OCI-LY3 (cell line): ENCODE measurements at regions not wholly inside any gene's neighbourhood (a gene's known extent, or its start where the extent isn't known, plus 50 kb on each side); places are given as distances from the start of the nearest gene placed in this dataset.

Source experiments
- H2AFZ ChIP-seq: fragments of 200-600, 300-600 bp; shearing (Covaris generic); 2 replicates; pipeline ENCODE4 v1.6.0; 2014; ENCODE audit warnings: antibody characterized with exemption, low read depth, low read length
- H3K27ac ChIP-seq: fragments of 200-600, 300-600 bp; sonication (generic); 2 replicates; pipeline ENCODE4 v1.5.1; 2014; ENCODE audit warnings: mild to moderate bottlenecking, low read length, moderate library complexity, mixed read lengths
- H3K27me3 ChIP-seq: fragments of 200-600, 300-600 bp; sonication (generic); 2 replicates; pipeline ENCODE4 v1.6.1; 2014; ENCODE audit warnings: low read depth, low read length, mixed read lengths
- H3K36me3 ChIP-seq: fragments of 200-600, 300-600 bp; sonication (generic); replicated peaks from 2 replicates; pipeline ENCODE3; 2014; ENCODE audit warnings: low read depth, low read length, mixed read lengths
- H3K4me1 ChIP-seq: fragments of 300-600, 200-600 bp; sonication (generic); 2 replicates; pipeline ENCODE4 v1.6.1; 2014; ENCODE audit warnings: low read length, mixed read lengths
- H3K4me2 ChIP-seq: fragments of 200-600, 300-600 bp; sonication (generic); 2 replicates; pipeline ENCODE4 v1.6.1; 2014; ENCODE audit warnings: low read length, mixed read lengths
- H3K4me3 ChIP-seq: fragments of 300-600, 200-600 bp; sonication (generic); 2 replicates; pipeline ENCODE4 v1.5.1; 2014; ENCODE audit warnings: antibody characterized with exemption, mild to moderate bottlenecking, low read length, moderate library complexity
- H3K79me2 ChIP-seq: fragments of 300-600, 200-600 bp; shearing (Covaris generic); 2 replicates; pipeline ENCODE4 v1.6.1; 2014; ENCODE audit warnings: mild to moderate bottlenecking, low read length, mixed read lengths
- H3K9ac ChIP-seq: fragments of 300-600, 200-600 bp; shearing (Covaris generic); 2 replicates; pipeline ENCODE4 v1.6.0; 2014; ENCODE audit warnings: mild to moderate bottlenecking, low read length, moderate library complexity
- H3K9me3 ChIP-seq: fragments of 200-600, 300-600 bp; shearing (Covaris generic); 2 replicates; pipeline ENCODE4 v1.6.1; 2014; ENCODE audit warnings: low read length, mixed read lengths; ENCODE audit not compliant: insufficient read depth
- H4K20me1 ChIP-seq: fragments of 200-600, 300-600 bp; sonication (generic); 2 replicates; pipeline ENCODE4 v1.6.1; 2016; ENCODE audit warnings: low read length, mixed read lengths; ENCODE audit not compliant: insufficient read depth
- EZH2phosphoT487 ChIP-seq: fragments of 200-600 bp; shearing (Covaris generic); IDR thresholded peaks from 2 replicates; pipeline ENCODE4 v1.6.1; 2018; ENCODE audit warnings: antibody characterized with exemption, mixed run types, low read depth
- TF ChIP-seq, protein P1 (sequence below): fragments of 200-600, 300-600 bp; sonication (generic); IDR thresholded peaks from 2 replicates; pipeline ENCODE4 v1.5.1; 2014; ENCODE audit warnings: antibody characterized with exemption, low read length, low read depth

GRCh38 chr6:150470960-150471665 is 102.3 kb downstream of the IYD start:
- no peak overlapping the region for H3K27ac ChIP-seq
- H3K4me1 ChIP-seq = no peaks in the 10 kb centered on the region
- H3K4me2 ChIP-seq = no peak overlapping the region
- no peaks in the 10 kb centered on the region for H4K20me1 ChIP-seq
- H3K9ac ChIP-seq = no peak overlapping the region
- H3K4me3 ChIP-seq = no peak overlapping the region
- TF ChIP-seq, protein P1, sequence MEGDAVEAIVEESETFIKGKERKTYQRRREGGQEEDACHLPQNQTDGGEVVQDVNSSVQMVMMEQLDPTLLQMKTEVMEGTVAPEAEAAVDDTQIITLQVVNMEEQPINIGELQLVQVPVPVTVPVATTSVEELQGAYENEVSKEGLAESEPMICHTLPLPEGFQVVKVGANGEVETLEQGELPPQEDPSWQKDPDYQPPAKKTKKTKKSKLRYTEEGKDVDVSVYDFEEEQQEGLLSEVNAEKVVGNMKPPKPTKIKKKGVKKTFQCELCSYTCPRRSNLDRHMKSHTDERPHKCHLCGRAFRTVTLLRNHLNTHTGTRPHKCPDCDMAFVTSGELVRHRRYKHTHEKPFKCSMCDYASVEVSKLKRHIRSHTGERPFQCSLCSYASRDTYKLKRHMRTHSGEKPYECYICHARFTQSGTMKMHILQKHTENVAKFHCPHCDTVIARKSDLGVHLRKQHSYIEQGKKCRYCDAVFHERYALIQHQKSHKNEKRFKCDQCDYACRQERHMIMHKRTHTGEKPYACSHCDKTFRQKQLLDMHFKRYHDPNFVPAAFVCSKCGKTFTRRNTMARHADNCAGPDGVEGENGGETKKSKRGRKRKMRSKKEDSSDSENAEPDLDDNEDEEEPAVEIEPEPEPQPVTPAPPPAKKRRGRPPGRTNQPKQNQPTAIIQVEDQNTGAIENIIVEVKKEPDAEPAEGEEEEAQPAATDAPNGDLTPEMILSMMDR = no peak
- TF ChIP-seq EZH2phosphoT487 = no peak
- H3K9me3 ChIP-seq = no peaks in the 10 kb centered on the region
- no peak overlapping the region for H2AFZ ChIP-seq
- H3K27me3 ChIP-seq = no peaks in the 10 kb centered on the region
- no peaks in the 10 kb centered on the region for H3K36me3 ChIP-seq
- no peaks in the 10 kb centered on the region for H3K79me2 ChIP-seq

- no peaks in the 10 kb centered on the region for H4K20me1 ChIP-seq
- no peak overlapping the region for H2AFZ ChIP-seq
- no peak overlapping the region for H3K27ac ChIP-seq
- H3K9me3 ChIP-seq = no peaks in the 10 kb centered on the region
- H3K4me2 ChIP-seq = no peak overlapping the region
- TF ChIP-seq EZH2phosphoT487 = no peak
- TF ChIP-seq, protein P1 = no peak
- no peaks in the 10 kb centered on the region for H3K79me2 ChIP-seq
- H3K4me1 ChIP-seq = peaks cover 7% of the 10 kb centered on the region
- H3K4me3 ChIP-seq = no peak overlapping the region
- no peaks in the 10 kb centered on the region for H3K36me3 ChIP-seq
- no peaks in the 10 kb centered on the region for H3K27me3 ChIP-seq
- H3K9ac ChIP-seq = no peak overlapping the region
Measured at GRCh38 chr6:150478656-150479545, 110.1 kb downstream of the IYD start.

- Histone ChIP-seq H3K9ac (no peak overlapping the region), H3K27ac (no peak overlapping the region), H3K27me3 (no peaks in the 10 kb centered on the region), H3K4me3 (no peak overlapping the region), H4K20me1 (no peaks in the 10 kb centered on the region), H3K9me3 (no peaks in the 10 kb centered on the region), H3K36me3 (no peaks in the 10 kb centered on the region), H2AFZ (no peak overlapping the region), H3K4me1 (peaks cover 7% of the 10 kb centered on the region), H3K4me2 (no peak overlapping the region), H3K79me2 (no peaks in the 10 kb centered on the region)
- TF ChIP-seq, protein P1 = no peak
- no peak for TF ChIP-seq EZH2phosphoT487
Measured at GRCh38 chr6:150482883-150483409, 114.1 kb downstream of the IYD start.
